ENCODE measurements at regions not wholly inside any gene's neighbourhood (a gene's known extent, or its start where the extent isn't known, plus 50 kb on each side); places are given as distances from the start of the nearest gene placed in this dataset.

GRCh38 chr1:213531369-213532310 lies 456.1 kb upstream of the PROX1 start:
- no peak for ATAC-seq
- TF ChIP-seq ISL1 (CRISPR knock-in tag; IDR thresholded peaks at IDR 0.05) (no peak), ZNF565 (CRISPR knock-in tag; conservative IDR thresholded peaks at IDR 0.05; ENCODE audit: low read depth) (no peak), PPARA (CRISPR knock-in tag; IDR thresholded peaks at IDR 0.05; ENCODE audit: borderline replicate concordance) (no peak), SNAI2 (CRISPR knock-in tag; IDR thresholded peaks at IDR 0.05) (no peak), GLIS3 (CRISPR knock-in tag; IDR thresholded peaks at IDR 0.05) (no peak), ARNTL (CRISPR knock-in tag; IDR thresholded peaks at IDR 0.05; ENCODE audit: borderline replicate concordance, low read depth) (no peak)

- ATAC-seq = no peak
- TF ChIP-seq POU6F1 (CRISPR knock-in tag; IDR thresholded peaks at IDR 0.05; ENCODE audit: borderline replicate concordance, low read depth) = no peak
- no peak for TF ChIP-seq OSR1 (CRISPR knock-in tag; IDR thresholded peaks at IDR 0.05)
- no peak for TF ChIP-seq ZC3H10 (CRISPR knock-in tag; IDR thresholded peaks at IDR 0.05)
- no peak for TF ChIP-seq TOX (CRISPR knock-in tag; IDR thresholded peaks at IDR 0.05; ENCODE audit: borderline replicate concordance)
- TF ChIP-seq PATZ1 (CRISPR knock-in tag; IDR thresholded peaks at IDR 0.05; ENCODE audit: borderline replicate concordance) = no peak
- no peak for TF ChIP-seq BACH2 (CRISPR knock-in tag; IDR thresholded peaks at IDR 0.05; ENCODE audit: borderline replicate concordance)
- TF ChIP-seq CREB5 (CRISPR knock-in tag; IDR thresholded peaks at IDR 0.05; ENCODE audit: low read depth) = no peak
- no peak for TF ChIP-seq CSDC2 (CRISPR knock-in tag; IDR thresholded peaks at IDR 0.05)
- TF ChIP-seq TCF4 (CRISPR knock-in tag; IDR thresholded peaks at IDR 0.05; ENCODE audit: borderline replicate concordance) = no peak
- TF ChIP-seq ISL1 (CRISPR knock-in tag; IDR thresholded peaks at IDR 0.05) = no peak
- no peak for TF ChIP-seq ZFP3 (CRISPR knock-in tag; IDR thresholded peaks at IDR 0.05)
- TF ChIP-seq RARB (CRISPR knock-in tag; IDR thresholded peaks at IDR 0.05) = no peak
- no peak for TF ChIP-seq ZNF70 (CRISPR knock-in tag; IDR thresholded peaks at IDR 0.05)
- no peak for TF ChIP-seq ZNF565 (CRISPR knock-in tag; conservative IDR thresholded peaks at IDR 0.05; ENCODE audit: low read depth)
- TF ChIP-seq GLIS3 (CRISPR knock-in tag; IDR thresholded peaks at IDR 0.05) = no peak
These were observed 454.6 kb upstream of the PROX1 start for GRCh38 chr1:213533125-213533524.

- ATAC-seq = no peak
- TF ChIP-seq ZNF565 (CRISPR knock-in tag; conservative IDR thresholded peaks at IDR 0.05; ENCODE audit: low read depth) = no peak
- no peak for TF ChIP-seq ISL1 (CRISPR knock-in tag; IDR thresholded peaks at IDR 0.05)
- TF ChIP-seq SNAI2 (CRISPR knock-in tag; IDR thresholded peaks at IDR 0.05) = no peak
- TF ChIP-seq CSRNP3 (CRISPR knock-in tag; IDR thresholded peaks at IDR 0.05) = no peak
- no peak for TF ChIP-seq ZFP30 (CRISPR knock-in tag; IDR thresholded peaks at IDR 0.05)
- no peak for TF ChIP-seq PATZ1 (CRISPR knock-in tag; IDR thresholded peaks at IDR 0.05; ENCODE audit: borderline replicate concordance)
- no peak for TF ChIP-seq POU6F1 (CRISPR knock-in tag; IDR thresholded peaks at IDR 0.05; ENCODE audit: borderline replicate concordance, low read depth)
- TF ChIP-seq CREB5 (CRISPR knock-in tag; IDR thresholded peaks at IDR 0.05; ENCODE audit: low read depth) = no peak
- no peak for TF ChIP-seq ZNF70 (CRISPR knock-in tag; IDR thresholded peaks at IDR 0.05)
- no peak for TF ChIP-seq CSDC2 (CRISPR knock-in tag; IDR thresholded peaks at IDR 0.05)
- TF ChIP-seq BACH2 (CRISPR knock-in tag; IDR thresholded peaks at IDR 0.05; ENCODE audit: borderline replicate concordance) = no peak
- TF ChIP-seq ZNF8 (CRISPR knock-in tag; IDR thresholded peaks at IDR 0.05) = no peak
- TF ChIP-seq OSR1 (CRISPR knock-in tag; IDR thresholded peaks at IDR 0.05) = no peak
- no peak for TF ChIP-seq GLIS3 (CRISPR knock-in tag; IDR thresholded peaks at IDR 0.05)
- TF ChIP-seq RARB (CRISPR knock-in tag; IDR thresholded peaks at IDR 0.05) = no peak
These were observed 452.1 kb upstream of the PROX1 start for GRCh38 chr1:213535679-213536078.

Data from SK-N-SH treated with all-trans-retinoic acid at 6 μM for 48 hours (cell line).